Stomach (tissue), 4 donors: ENCODE measurements at regions not wholly inside any gene's neighbourhood (a gene's known extent, or its start where the extent isn't known, plus 50 kb on each side); places are given as distances from the start of the nearest gene placed in this dataset.

Experiments used
- POLR2AphosphoS5 ChIP-seq, 3 donors: sonication (generic); formaldehyde crosslinking; IDR thresholded peaks; one replicate each; pipeline ENCODE4 v1.6.1; 2016; ENCODE audit warnings: antibody characterized with exemption in 3 of 3
- TF ChIP-seq, protein P1 (sequence below), 7 experiments: fragments of 450-650 bp in 4 of 7; fragments of 200-600 bp in 3 of 7; sonication (generic) in 3 of 7; IDR thresholded peaks; one replicate each; pipeline ENCODE4 v1.5.1; 2016 to 2019; ENCODE audit warnings: antibody characterized with exemption in 7 of 7, control low read depth in 2 of 7, mild to moderate bottlenecking in 1 of 7

DNA sequence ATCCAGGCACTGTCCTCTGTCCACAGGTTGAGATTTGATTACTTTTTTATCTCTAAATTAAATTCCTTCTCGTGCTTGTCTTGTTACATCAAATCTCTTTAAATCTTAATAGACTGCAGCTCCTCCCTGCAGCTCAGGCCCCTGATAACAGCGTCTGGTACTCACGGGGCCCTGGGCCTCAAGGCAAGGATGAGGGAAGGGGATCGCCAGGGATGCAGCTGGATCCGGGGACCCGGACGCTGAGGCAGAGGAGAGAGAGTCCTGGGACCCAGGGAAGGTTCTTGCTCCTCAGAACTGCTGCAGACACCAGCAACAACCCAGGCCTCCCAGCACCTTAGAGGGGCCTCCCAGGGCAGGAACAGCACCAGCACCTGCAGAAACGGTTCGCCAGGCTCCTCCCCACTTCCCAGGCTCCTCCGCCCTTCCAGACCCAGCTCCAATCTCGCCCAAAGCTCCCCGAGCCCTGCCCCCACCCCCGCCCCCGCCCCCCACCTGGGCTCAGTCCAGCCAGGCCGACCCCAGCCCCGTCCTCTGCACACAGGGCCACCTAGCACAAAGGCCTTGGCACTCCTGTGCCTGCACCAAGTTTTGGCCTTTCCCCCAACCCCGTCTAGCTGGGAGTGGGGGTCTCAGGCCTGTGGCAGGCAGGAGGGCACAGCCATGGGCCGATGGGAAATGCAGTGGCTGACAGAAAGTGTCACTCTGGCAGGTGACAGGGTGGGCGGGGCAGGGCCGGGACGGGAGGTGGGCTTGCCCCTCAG is 60.3 kb upstream of the GALNT9 start:
- no peak for TF ChIP-seq POLR2AphosphoS5 (IDR thresholded peaks at IDR 0.05)
- TF ChIP-seq, protein P1, sequence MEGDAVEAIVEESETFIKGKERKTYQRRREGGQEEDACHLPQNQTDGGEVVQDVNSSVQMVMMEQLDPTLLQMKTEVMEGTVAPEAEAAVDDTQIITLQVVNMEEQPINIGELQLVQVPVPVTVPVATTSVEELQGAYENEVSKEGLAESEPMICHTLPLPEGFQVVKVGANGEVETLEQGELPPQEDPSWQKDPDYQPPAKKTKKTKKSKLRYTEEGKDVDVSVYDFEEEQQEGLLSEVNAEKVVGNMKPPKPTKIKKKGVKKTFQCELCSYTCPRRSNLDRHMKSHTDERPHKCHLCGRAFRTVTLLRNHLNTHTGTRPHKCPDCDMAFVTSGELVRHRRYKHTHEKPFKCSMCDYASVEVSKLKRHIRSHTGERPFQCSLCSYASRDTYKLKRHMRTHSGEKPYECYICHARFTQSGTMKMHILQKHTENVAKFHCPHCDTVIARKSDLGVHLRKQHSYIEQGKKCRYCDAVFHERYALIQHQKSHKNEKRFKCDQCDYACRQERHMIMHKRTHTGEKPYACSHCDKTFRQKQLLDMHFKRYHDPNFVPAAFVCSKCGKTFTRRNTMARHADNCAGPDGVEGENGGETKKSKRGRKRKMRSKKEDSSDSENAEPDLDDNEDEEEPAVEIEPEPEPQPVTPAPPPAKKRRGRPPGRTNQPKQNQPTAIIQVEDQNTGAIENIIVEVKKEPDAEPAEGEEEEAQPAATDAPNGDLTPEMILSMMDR (IDR thresholded peaks at IDR 0.05) = no peak
